ENCODE measurements at regions not wholly inside any gene's neighbourhood (a gene's known extent, or its start where the extent isn't known, plus 50 kb on each side); places are given as distances from the start of the nearest gene placed in this dataset.

- Histone ChIP-seq H3K79me2 (ENCODE audit: insufficient read depth, low read length) (no peaks in the 10 kb centered on the region), H4K20me1 (ENCODE audit: low read depth, low read length) (no peaks in the 10 kb centered on the region), H3K36me3 (ENCODE audit: low read length) (no peaks in the 10 kb centered on the region), H3F3A (ENCODE audit: insufficient read depth) (no peaks in the 10 kb centered on the region), H3K9me3 (ENCODE audit: insufficient read depth, low read length) (no peaks in the 10 kb centered on the region), H3K9me2 (replicated peaks; ENCODE audit: insufficient read depth, low read length) (no peaks in the 10 kb centered on the region), H3K4me2 (ENCODE audit: low read depth, low read length, poor library complexity, severe bottlenecking) (no peak overlapping the region), H3K9ac (ENCODE audit: low read length) (no peak overlapping the region), H3K4me3 (ENCODE audit: insufficient read depth, low read length, poor library complexity, severe bottlenecking) (no peak overlapping the region), H3K27ac (ENCODE audit: low read depth, low read length) (no peak overlapping the region), H2AFZ (ENCODE audit: low read depth, low read length, severe bottlenecking) (no peak overlapping the region), H3K27me3 (ENCODE audit: low read length) (no peaks in the 10 kb centered on the region)
- no peak for TF ChIP-seq EZH2phosphoT487 (conservative IDR thresholded peaks at IDR 0.05; ENCODE audit: low read length)
- TF ChIP-seq, protein P1, sequence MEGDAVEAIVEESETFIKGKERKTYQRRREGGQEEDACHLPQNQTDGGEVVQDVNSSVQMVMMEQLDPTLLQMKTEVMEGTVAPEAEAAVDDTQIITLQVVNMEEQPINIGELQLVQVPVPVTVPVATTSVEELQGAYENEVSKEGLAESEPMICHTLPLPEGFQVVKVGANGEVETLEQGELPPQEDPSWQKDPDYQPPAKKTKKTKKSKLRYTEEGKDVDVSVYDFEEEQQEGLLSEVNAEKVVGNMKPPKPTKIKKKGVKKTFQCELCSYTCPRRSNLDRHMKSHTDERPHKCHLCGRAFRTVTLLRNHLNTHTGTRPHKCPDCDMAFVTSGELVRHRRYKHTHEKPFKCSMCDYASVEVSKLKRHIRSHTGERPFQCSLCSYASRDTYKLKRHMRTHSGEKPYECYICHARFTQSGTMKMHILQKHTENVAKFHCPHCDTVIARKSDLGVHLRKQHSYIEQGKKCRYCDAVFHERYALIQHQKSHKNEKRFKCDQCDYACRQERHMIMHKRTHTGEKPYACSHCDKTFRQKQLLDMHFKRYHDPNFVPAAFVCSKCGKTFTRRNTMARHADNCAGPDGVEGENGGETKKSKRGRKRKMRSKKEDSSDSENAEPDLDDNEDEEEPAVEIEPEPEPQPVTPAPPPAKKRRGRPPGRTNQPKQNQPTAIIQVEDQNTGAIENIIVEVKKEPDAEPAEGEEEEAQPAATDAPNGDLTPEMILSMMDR (IDR thresholded peaks at IDR 0.05; ENCODE audit: insufficient read depth, low read length, poor library complexity, severe bottlenecking): no peak
Observed at GRCh38 chr1:239742416-239743109, 349.1 kb upstream of the FMN2 start.

- Histone ChIP-seq H3K4me2 (ENCODE audit: low read depth, low read length, poor library complexity, severe bottlenecking) (no peak overlapping the region), H3K27me3 (ENCODE audit: low read length) (no peaks in the 10 kb centered on the region), H3K79me2 (ENCODE audit: insufficient read depth, low read length) (no peaks in the 10 kb centered on the region), H3K4me3 (ENCODE audit: insufficient read depth, low read length, poor library complexity, severe bottlenecking) (no peak overlapping the region), H3K36me3 (ENCODE audit: low read length) (no peaks in the 10 kb centered on the region), H3K9me2 (replicated peaks; ENCODE audit: insufficient read depth, low read length) (no peaks in the 10 kb centered on the region), H2AFZ (ENCODE audit: low read depth, low read length, severe bottlenecking) (no peak overlapping the region), H3F3A (ENCODE audit: insufficient read depth) (no peaks in the 10 kb centered on the region), H3K27ac (ENCODE audit: low read depth, low read length) (no peak overlapping the region), H3K9me3 (ENCODE audit: insufficient read depth, low read length) (no peaks in the 10 kb centered on the region), H4K20me1 (ENCODE audit: low read depth, low read length) (no peaks in the 10 kb centered on the region), H3K9ac (ENCODE audit: low read length) (no peak overlapping the region)
- TF ChIP-seq, protein P1 (IDR thresholded peaks at IDR 0.05; ENCODE audit: insufficient read depth, low read length, poor library complexity, severe bottlenecking): no peak
- TF ChIP-seq EZH2phosphoT487 (conservative IDR thresholded peaks at IDR 0.05; ENCODE audit: low read length): no peak
Observed at GRCh38 chr1:239744851-239745250, 346.8 kb upstream of the FMN2 start.

DNA sequence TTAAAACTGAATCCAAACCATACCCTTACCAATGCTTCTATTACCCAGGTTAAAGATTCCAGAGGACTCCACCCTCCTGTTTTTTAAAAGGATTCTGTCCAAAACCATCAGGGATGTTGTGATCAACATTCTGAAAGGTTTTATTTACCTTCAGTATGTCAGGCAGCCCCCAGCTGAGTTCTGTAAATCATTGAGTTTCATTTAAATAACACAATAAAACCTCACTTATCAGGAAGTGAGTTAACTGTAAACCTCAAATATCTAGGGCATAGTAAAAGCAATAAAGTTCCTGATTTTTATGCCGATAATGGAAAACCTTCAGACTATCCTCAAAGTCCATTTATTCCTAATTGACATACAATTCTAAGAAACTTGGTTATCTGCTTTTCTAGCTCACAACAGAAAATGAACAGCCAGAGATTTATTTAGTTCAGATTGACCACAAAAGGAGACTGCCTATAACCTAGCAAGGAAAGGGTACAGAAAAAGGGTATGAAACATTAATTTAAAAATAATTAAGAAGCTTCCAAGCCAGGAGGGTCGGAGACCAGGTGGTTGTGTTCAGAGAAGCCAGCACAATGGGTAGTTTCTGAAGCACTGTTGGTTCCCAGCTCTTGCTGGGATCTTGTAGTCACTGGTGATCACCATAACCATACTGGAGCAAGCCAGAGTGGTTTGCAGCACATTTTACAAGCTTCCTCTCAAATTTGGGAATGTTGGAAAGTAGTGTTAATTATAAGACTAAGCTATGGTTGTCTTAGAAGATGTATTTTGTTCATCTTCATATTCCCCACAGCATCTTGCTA is 336.4 kb upstream of the FMN2 start:
- no peak overlapping the region for H3K4me3 ChIP-seq (ENCODE audit: insufficient read depth, low read length, poor library complexity, severe bottlenecking)
- no peaks in the 10 kb centered on the region for H3F3A ChIP-seq (ENCODE audit: insufficient read depth)
- H3K9ac ChIP-seq (ENCODE audit: low read length): no peak overlapping the region
- H3K36me3 ChIP-seq (ENCODE audit: low read length): no peaks in the 10 kb centered on the region
- no peak overlapping the region for H2AFZ ChIP-seq (ENCODE audit: low read depth, low read length, severe bottlenecking)
- no peaks in the 10 kb centered on the region for H3K79me2 ChIP-seq (ENCODE audit: insufficient read depth, low read length)
- H3K27ac ChIP-seq (ENCODE audit: low read depth, low read length): no peak overlapping the region
- H3K9me2 ChIP-seq (replicated peaks; ENCODE audit: insufficient read depth, low read length): no peaks in the 10 kb centered on the region
- H3K4me2 ChIP-seq (ENCODE audit: low read depth, low read length, poor library complexity, severe bottlenecking): no peak overlapping the region
- no peaks in the 10 kb centered on the region for H3K9me3 ChIP-seq (ENCODE audit: insufficient read depth, low read length)
- no peaks in the 10 kb centered on the region for H3K27me3 ChIP-seq (ENCODE audit: low read length)
- H4K20me1 ChIP-seq (ENCODE audit: low read depth, low read length): no peaks in the 10 kb centered on the region
- no peak for TF ChIP-seq EZH2phosphoT487 (conservative IDR thresholded peaks at IDR 0.05; ENCODE audit: low read length)
- TF ChIP-seq, protein P1 (IDR thresholded peaks at IDR 0.05; ENCODE audit: insufficient read depth, low read length, poor library complexity, severe bottlenecking): no peak
